ENCODE measurements at regions not wholly inside any gene's neighbourhood (a gene's known extent, or its start where the extent isn't known, plus 50 kb on each side); places are given as distances from the start of the nearest gene placed in this dataset.

DNA sequence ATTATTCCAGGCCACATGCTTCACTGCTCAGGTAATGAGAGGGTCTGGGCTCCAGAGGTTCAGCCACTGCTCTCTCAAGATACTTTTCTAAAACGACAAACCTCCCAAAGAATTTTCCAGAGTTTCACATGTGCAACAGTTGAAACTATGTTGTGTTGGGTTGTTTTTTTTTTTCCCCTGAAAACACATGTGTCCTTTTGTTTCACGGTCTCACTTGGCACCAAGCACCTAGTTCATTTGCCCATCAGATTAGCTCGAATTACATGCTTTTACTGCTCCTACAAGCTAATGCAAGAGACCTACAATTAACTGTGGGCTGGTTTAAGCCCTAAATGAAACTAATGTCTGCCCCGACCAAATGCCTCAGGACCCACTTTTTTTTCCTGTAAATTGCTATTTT lies 313.3 kb downstream of the FGFR2 start:
- peak in 1 of 2 experiments; percentile 17 for DNase-seq

DNA sequence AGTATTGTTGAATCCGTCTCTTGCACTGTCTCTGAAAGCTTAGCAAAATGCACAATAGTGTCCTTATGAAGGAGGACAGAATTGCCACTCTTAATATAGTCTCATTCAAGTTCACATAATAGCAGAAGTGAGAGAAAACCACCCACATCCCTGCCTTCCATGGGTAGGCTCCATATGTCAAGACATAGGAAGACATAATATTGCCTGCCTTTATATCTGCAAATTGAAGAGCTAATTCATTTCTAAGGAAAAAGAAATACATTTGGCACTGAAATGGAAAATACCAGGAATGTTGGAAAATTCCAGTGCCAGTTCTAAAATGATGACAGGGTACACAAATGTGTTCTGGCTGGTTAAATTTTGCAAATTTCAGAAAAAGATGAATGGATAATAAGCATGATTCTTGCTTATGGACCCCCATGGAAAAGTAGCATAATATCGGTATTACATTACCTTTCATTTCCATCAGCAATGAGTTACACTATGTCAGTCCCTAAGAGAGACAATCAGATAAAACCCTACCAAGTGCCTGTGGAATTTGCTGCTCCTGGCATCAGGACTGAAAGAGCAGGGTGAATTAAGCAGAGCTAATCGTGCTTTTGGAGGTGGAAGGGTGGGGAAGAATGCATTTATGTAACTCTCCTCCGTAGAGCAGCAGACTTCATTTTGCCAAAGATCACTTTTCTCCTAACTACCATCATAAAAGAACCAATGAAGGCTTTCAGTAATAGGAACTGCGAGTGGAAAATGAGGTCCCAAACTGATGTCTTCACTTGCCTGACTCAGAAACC lies 312.6 kb downstream of the FGFR2 start:
- no peak for DNase-seq

DNA sequence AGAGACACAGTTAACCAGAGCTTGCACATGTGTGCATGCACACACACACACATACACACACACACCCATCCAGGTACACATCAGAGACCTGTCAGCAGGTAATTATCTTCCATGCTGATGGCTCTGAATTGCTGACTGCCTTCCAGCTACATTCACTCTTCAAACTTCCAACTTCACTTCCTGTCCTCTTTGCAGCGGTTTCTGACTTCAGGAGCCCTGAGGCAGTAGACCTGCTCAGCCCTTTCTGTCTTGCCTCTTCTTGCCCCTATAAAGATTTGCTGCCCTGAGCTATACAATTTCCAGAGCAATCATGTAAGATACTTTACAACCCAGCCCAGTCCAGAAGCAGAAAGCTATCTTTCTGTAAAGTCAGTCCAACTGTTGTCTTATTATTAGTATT lies 310.2 kb downstream of the FGFR2 start:
- DNase-seq: no peak

DNA sequence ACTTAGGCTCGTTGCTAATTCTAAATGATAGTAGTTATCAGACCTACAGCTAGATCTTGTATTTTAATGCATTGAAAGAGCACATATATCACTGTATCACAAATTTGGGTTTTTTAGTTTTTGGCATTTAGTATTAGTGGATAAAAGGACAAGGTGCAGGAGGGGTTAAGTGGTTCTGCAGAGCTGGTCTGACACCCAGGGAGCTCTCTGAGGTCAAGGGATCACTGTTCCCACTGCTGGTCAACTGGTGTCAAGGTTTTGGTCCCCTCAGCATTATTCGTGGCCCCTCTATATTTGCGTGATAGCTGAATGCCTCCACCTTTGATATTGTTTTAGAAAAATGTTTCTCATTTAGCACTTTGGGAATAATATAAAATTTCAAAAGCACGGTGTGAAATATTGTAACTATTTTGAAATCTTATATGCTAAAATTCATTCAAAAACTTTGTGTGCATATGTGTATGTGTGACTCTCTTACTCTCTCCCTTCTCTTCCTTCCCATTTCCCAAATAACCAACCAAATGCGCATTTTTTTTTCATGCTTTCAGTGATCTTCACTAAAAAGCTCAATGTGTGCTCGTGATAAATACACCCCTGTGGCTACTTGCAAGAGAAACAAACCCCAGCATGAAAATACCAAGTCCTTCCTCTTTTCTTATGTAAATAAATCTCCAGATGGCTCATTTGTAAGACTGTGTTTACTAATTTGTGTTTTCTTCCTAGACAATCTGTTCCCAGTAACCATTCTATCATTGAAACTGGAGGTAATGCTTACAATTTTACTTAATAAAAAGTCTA lies 309.2 kb downstream of the FGFR2 start:
- no peak for DNase-seq

DNA sequence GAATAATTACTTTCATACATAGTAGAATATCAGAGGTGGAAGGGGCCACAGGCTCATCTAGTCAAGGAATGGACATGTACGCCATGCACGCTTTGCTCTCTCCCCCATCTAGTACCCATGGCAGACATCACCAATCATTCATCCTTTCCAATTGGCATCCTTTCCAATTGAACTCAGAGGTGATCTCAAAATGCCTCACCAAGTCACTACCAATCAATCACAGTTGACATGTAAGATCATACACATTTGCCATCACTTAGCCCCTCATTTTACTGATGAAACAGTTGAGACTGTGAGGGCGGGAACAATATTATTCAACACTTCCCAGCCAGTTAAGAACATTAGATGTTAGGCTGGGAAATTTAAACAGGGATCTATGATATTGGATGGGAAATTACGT lies 308.4 kb downstream of the FGFR2 start:
- no peak for DNase-seq

DNA sequence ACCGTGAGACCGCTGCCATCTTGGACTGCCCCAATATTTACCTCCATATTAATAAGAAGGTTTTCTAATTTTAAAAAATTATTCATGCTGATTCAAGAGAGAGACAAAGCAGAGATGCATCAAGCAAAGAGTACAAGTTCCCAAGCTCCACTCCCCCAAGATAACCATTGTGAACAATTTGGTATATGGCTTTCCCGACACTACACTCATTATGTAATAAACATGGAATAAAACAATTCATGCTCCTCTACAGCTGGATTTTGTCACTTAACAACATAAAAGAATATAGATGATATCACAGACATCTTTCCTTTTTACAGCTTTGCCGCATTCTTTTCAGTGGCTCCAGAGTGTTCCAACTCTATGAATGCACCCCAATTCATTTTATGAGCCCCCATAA lies 307.6 kb downstream of the FGFR2 start:
- DNase-seq: no peak

DNA sequence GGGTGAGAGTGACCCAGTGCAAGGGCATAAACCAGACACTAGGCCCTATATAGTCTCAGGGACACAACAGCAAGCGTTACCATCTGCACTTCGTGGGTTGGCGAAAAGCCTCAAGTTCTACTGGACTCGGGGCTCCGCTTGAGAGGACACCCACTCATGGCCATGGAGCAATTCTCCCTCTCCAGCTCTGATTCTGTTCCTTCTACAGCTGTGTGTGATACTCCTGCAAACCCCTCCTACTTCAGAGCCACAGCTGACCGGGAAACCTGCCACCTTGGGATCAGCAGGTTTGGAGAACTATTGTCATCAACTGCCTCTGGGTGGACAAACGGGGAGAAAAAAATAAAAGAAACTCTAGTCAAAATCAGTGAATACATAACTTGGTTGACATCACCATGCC lies 306.9 kb downstream of the FGFR2 start:
- DNase-seq: no peak

DNA sequence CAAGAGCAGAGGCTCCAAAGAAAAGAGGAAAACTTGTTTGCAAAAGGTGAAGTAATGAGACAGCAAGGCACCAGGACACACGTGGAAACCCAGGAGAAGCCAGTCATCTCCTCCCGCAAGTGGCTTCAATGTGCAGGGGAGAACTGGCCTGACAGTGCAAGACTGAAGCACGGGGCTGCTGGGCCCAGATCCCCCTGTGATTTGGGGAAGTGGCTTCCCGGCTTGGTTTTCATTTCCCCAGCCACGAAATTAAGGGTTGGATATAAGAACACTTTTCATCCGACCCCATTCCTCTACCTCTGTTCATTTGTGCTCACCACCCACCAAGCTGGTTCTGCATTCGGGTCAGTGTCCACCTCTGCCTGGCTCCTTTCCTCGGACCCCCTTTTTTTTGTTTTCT lies 306.4 kb downstream of the FGFR2 start:
- DNase-seq: no peak

DNA sequence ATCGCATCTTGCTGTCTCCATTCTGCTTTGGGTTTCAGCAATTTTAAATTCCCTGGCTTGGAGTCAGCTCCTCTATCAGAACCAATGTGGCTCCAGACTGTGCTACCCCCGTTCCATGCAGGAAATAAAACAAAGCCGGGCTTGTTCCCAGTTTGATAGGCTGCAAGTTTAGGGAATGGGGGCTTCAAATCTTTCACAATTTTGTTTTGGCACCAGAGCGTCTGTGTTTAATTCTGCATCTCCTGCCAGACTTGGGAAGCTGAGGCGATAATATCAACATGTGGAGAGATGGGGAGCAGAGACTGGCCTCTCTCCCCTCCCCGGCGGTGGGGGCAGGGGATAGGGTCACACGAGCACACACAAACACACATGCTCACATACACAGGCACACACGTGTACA lies 305.9 kb downstream of the FGFR2 start:
- DNase-seq: no peak

DNA sequence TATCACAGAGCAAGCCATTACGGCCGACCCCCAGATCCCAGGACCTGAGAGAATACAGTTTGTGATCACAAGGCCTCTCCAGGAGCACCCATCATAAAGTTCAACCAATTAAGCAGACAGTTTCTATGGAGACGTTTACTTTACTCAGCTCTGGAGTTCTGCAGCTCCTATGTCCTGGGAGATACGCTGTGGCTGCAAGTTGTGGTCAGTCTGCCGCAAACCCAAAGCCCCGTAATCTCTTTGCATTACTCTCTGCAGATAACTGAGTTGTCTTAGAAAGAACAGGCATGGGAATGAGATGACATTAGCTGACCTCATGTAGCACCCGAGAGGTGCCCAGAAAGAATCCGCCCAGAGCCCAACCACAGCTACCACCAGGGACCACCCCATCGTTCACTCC lies 305.1 kb downstream of the FGFR2 start:
- DNase-seq: no peak

DNA sequence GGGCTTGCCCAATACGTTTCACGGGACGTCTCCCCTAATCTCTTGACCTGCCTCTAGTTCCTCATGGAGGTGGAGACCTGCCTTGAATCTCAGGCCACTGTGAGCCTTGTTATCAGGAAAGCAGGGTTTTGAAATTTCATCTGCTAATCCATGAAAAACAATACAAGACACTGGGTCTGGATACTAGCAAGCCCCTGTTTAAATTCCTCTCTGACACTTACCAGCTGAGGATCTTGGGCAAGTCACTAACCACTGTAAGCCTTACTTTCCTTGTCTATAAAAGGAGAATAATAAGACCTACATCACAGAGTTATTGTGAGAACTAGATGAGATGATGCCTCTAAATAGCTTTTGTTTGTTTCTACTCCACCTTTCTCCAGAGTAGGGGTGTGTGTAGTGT lies 303.6 kb downstream of the FGFR2 start:
- DNase-seq: no peak

DNA sequence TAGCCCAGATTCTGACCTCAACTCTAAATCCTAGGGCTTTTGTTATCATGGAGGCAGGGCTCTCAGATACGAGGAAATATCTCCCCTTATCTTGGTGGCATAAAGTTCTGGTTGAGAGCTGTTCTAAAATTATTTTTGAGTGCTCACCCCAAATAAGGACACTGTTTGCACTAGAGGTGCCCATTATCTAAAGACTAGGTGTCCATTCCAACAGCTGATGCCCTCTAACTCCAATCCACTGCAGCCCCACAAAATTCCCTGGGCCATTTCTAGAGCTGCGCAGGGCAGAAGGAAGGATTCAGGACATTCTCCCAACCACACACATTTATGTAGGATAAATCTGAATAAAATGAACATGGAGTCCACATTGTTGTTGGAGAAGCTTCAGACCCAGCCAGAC lies 301.9 kb downstream of the FGFR2 start:
- no peak for DNase-seq

DNA sequence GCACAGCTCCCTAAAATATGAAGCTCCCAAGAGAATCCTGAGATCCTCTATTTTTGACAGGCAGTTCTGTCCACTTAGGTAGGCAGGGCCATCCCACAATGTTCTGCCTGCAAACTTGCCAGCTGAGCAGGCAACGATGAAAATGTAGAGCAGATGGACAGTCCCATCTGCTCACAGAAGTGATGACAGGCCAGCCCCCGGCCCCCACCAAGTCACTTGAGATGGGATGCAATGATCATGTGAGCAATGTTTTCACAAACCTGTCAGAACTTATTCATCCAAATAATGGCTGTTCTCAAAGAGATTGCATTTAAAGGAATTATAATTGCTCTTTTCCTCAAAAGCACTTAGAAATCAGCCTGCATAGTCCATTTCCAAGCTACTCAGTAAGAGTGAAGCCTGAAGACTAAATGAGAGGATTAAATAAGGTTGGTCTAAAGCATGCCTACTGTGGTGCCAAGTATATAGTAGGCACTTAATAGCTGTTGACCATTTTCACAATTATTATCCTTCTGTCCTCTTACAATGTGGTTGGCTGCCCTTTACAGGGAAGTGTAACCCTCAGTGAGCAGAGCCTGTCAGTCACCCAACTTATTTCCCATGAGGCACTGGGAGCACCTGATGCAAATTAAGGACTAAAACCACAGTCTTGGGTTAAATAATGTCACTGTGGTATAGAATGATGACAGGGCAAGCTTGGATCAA lies 301.2 kb downstream of the FGFR2 start:
- no peak for DNase-seq

DNA sequence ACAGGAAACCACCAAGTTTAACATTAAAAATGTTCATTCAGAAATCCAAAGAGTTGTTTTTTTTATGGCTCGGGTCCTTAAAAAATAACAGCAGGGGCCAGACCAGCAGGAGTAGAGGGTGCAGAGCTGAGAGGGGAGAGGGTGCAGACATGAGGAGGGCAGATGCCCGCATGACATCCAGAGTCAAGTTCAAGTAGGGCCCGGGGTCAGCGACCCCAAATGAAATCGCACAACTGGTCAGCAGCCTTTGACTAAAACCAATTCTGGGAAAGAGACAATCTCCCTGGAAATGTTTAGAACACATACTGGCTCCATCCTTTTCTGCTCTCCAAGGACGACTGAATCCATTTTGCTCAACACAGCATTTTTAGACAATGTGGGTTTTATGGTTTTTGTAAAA lies 297.5 kb downstream of the FGFR2 start:
- no peak for DNase-seq

DNA sequence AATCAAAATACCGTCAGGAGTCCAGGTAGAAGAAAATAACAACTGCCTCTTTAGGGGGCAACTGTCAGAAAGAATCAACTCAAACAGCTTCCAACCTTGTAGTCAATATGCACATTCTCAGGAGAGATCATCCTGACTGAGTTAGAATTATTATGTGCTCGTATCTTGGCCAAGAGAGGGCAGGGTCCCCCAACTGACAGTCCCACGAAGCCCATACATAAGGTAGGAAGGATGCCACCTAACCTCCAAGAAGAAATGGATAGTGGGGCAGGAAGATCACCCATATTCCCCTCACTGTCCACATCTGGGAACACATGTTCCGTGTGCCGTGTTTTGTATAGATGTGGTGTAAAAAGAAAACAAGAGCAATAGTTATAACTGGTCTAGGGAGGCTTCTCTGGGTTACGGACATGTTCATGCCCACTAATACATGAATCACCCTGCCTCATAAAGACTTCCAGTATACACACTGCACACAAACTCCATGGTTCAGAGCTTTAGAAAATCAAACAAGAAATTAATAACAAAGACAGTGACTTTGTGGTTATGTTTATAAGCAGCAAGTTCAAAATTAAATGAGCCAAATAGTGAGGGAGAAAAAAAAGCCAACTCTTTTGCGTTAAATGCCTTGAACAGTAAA lies 295.6 kb downstream of the FGFR2 start:
- DNase-seq: peak in 1 of 2 experiments; percentile 6

DNA sequence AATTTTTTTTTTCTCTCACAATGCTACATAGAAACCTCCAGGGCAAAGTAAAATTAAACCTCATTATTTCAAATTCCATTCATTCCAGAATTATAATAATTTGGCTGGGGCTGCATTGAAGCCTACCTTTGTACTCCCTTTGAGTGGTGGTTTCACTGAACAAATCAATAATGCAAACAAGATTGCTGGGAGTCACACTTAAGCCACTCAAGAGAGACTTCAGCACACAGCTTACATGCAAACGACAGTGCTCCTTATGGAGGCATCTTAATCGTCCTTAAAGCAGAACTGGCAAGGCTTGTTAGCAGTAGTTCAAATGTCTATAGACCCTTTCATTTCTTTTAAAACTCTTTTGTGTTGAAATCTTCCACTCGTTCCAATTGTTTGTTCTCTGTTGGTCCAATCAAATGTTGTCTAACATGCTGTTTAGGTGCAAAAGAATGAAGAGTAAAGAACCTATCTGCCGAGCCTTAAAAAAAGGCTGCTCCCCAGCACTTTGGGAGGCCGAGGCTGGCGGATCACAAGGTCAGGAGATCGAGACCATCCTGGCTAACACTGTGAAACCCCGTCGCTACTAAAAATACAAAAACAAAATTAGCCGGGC lies 294.9 kb downstream of the FGFR2 start:
- DNase-seq: peak; percentile 25 to 41

DNA sequence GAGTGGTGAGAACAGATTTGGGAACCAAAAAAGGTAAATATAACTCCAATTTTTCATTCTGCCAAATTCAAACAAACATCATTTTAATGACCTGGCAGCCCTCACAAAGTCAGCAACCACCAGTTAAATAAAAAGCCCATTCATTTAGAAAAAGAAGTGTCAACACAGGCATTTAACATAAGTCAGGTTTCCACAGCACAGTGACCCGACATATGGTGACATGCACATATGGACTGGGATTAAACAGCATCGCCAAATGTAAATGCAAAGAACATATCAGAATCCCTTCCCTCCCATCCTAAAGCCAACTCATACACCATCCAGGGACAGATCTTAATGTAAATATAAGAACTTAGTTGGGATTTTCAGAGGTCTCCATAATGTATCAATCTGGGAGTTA lies 293.2 kb downstream of the FGFR2 start:
- DNase-seq: no peak

DNA sequence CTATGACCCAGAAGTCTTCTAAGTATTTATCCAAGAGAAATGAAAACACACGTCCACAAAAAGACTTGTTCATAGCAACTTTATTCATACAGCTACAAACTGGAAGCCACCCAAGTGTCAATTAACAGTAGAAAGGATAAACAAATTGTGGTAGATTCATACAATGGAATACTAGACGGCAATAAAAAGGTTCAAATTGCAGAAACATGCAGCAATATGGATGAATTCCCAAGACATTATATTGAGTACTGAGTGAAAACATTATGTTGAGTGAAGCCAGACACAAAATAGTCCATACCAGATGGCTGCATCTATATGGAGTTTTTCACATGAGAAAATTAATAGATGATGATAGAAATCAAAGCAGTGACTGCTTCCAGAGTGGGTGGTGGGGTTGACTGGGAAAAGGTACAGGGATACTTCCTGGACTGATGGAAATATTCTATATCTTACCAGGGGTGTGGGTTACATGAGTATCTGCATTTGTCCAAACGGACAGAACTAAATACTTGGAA lies 292.0 kb downstream of the FGFR2 start:
- no peak for DNase-seq

DNA sequence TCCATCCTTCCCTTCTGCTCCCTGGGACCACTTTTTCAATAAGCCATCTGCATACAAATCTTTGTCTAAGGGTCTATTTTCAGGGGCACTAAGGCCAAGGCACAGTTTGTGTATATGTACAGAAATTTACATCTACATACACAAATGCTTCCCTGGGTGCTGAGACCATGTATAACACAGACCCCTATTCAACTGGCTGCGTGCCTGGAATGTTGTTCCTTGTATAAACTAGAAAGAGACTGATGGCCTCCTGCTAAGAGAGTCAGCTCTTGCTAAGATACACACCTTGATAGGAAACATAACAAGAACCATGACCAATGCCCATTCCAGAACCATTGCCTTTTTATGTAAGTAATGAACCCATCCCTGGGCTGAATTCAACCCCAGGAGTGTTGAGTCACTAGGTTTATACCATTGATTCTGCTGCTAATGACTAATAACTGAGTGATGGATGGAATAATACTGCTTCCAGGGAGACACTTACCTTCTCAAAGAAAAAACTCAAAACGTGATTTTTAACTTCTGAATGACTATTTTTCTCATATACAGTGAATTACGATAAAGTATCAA lies 290.7 kb downstream of the FGFR2 start:
- DNase-seq: no peak

DNA sequence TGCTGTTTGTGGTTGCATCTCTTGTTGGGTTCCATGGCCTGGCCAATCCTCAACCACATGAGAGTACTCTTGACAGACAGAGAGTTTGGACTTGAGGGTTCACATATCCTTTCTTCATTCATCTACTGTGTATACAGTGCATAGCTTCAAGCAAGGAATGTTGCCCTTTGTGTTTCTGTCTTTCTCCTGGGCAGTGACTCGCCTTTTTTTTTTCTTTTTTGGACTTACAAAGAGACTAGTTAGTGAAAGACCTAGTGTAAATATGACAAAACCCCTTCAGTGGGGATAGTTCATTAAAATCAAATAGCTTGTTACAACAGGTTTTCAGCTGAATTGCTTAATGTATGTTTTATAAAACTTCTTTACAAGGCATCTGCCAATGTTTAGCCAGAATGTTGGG lies 290.2 kb downstream of the FGFR2 start:
- DNase-seq: no peak

DNA sequence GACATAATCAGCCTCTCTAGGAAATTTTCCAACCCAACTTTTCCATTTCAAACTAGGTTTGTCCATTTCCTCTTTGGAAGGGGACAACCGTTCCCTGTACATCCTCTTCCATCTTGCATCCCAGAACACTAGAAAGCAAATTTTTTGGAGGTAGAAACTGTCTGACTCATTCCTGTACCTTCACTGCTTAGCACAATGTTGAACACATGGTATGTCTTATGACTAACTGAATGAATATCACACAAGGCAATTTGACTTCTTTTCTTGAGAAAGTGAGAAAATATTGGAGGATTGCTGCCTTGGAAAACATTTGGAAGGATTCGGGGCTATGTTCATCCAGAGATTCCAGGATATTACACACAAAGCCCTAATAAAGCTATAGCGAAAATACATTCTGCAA lies 289.1 kb downstream of the FGFR2 start:
- DNase-seq: no peak

DNA sequence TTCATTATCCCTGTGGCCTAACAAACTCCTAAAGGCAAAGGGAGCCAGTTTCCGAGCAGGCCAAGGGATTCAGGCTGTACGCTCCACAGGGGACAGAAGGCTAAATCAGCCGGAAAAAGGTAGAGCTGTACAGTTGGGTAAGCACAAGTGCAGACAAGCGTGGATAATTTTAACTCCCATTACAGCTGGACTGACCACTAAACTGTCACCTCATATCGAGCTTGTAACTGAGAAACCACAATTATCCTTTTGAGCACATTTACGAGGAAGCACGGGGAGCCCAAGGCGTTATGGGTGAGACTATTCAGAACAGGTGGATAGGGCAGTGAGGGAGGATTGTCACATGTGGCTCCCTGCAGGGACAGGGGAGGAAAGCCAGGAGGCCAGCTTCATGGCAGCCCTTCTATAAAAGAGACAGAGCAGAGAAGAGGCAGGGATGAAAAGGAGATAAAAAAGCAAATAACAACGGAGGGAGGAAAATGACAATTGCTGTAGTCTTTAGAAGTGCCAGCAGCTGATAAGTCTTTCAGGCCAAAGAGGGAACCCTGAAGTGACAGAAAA lies 288.0 kb downstream of the FGFR2 start:
- peak; percentile 50 to 52 for DNase-seq

Data from NCI-H526 (cell line).